LHCN-M2 (cell line): ENCODE measurements at regions not wholly inside any gene's neighbourhood (a gene's known extent, or its start where the extent isn't known, plus 50 kb on each side); places are given as distances from the start of the nearest gene placed in this dataset.

Experiments used
- DNase-seq: peaks from one replicate; pipeline ENCODE4 v3.0.0-alpha.2; 2012; ENCODE audit warnings: low read depth

DNA sequence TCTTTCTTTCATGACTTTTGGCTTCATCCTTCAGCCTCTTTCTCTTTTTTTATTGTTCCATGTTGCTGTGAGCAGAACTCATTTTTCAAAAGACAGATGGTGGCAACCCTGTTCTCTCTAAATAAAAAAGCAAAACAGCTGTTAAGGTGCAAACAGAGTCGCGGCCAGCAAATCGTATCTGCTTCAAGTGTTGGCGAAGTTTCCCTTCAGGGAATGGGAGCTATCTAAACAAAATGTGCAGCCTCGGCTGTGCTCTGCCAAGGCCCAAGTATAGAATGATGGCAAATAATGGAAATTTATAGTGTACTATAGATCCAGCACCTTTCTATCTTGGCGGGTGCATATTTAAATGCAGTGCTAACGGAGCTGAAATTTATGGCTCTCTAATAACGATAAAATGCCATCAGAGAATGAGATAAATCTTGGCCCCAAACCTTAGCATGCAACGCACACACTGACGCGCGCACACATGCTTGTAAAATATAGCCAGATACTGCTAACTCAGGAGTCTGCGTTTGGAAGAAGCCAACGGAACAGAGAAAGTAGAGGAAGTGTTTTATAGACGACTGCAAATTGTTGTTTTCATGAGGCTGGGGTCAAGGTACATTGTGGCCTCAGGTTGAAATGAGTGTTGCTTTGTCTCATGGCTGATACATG, 315.5 kb upstream of the RBFOX1 start:
- DNase-seq, result no peak

DNA sequence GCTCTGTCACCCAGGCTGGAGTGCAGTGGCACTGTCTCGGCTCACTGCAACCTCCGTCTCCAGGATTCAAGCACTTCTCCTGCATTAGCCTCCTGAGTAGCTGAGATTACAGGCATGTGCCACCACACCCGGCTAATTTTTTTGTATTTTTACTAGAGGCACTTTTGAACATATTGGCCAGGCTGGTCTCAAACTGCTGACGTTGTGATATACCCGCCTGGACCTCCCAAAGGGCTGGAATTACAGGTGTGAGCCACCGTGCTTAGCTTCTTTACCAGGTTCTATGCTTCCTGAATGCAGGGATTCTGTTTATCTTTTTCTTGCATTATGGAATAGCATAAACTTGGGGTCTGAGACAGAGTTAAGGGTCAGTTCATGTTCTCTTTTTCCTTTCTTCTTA, 317.9 kb upstream of the RBFOX1 start:
- DNase-seq, result no peak

DNA sequence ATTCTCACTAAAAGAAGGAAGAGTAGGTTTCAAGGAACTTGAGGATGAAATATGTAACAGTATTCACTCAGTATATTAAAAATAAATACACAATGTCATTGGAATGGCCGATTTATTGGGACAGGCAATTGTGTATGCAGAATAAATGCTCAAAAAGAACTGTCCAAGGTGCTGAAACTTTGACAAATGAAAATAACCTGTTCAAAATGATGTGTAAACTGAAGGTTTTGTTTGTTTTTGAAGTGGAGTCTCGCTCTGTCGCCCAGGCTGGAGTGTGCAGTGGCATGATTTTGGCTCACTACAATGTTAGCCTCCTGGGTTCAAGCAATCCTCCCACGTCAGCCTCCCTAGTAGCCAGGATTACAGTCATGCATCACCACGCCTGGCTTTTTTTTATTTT, 318.7 kb upstream of the RBFOX1 start:
- DNase-seq, result peak; percentile 0

DNA sequence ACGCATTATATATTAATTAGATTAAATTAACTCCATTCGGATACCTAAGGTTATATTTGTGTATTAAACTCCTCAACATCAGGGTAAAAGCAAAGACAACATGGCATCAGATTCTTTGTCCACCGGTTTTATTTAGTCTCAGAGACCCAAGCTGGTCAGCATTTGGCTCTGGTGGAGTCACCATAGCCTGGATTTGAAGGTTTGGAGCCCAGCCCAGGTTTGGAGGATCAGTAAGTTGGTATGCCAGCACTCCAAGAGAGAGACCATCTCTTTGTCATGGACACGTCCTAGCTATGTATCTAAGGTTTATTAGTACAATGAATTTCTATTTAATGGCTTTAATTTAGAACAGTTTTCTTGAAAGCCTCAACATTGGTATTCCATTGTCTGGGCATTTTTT, 328.4 kb upstream of the RBFOX1 start:
- DNase-seq, result no peak

DNA sequence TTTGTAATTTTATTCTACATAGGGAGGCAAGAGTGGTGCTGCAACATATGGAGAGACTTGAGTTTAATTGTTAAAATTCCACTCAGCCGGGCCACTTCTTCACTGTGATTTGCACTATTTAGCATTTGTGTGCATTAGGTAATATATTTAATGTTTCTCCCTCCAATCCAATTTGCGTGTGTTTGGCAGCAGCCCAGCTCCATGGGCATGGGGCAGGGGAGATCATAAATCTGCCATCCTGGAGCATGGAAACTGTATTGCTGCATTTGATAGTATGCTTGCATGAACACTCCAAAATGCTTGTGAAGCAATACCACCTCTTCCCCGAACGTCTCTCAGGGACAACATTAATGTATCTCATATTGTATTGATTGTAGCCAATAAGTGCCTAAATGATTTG, 339.1 kb upstream of the RBFOX1 start:
- DNase-seq, result no peak

DNA sequence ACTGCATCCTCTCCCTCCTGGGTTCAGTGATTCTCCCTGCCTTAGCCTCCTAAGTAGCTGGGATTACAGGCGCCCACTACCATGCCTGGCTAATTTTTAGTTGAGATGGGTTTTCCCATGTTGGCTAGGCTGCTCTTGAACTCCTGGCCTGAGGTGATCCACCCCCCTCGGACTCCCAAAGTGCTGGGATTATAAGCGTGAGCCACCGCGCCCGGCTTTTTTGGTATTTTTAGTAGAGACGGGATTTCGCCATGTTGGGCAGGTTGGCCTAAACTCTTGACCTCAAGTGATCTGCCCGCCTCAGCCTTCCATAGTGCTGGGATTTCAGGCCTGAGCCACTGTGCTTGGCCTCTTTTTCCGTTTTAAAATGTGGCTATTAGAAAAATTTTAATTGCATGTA, 343.8 kb upstream of the RBFOX1 start:
- DNase-seq, result no peak

DNA sequence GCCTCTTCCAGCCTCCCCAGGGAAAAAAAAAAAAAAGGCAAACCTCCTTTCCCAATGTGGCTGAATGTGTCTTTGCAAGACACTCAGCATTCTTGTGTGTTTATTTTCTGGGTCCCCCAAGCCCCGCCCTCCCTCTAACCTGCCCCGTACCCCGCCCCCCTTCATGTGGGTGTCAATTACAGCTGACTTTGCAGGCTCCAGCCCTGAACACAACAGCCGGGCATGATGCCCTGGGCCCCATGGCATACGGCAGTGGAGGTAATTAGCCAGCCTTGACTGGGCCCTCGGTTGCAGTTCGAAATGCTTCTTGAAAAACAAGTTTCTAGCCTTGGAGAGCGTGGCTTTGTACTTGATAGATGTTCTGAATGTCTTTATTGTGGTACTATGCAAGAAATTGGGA, 354.7 kb upstream of the RBFOX1 start:
- DNase-seq, result no peak

DNA sequence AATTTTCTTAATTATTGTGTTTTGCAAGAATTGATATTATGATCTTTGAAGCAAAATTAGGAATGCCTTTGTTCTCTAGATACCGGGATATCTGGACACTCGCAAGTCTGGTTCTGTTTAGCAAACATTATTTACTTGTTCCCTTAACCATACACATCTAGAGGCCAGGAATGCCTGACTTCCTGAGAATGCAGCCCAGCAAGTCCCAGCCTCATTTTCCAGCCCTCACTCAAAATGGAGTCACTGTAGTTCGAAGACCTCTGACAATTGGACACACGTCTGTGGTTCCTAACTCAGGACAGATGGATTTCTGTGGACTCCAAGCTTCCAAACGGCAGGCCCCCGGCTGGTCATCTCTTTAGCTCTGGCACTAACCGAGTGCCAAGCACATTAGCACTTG, 355.4 kb upstream of the RBFOX1 start:
- no peak for DNase-seq

DNA sequence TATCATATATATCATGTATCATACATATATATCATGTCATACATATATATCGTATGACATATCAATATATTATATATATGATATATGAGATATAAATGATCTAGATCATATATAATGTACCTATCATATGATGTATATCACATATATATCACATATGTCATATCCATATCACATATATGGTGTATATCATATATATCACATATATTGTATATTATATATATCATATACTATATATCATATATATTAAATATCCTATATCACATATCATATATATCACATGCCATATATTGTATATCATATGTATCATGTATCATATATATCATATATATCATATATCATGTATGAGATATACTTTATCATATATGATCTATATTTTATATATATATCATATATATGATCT, 355.9 kb upstream of the RBFOX1 start:
- DNase-seq, result no peak

DNA sequence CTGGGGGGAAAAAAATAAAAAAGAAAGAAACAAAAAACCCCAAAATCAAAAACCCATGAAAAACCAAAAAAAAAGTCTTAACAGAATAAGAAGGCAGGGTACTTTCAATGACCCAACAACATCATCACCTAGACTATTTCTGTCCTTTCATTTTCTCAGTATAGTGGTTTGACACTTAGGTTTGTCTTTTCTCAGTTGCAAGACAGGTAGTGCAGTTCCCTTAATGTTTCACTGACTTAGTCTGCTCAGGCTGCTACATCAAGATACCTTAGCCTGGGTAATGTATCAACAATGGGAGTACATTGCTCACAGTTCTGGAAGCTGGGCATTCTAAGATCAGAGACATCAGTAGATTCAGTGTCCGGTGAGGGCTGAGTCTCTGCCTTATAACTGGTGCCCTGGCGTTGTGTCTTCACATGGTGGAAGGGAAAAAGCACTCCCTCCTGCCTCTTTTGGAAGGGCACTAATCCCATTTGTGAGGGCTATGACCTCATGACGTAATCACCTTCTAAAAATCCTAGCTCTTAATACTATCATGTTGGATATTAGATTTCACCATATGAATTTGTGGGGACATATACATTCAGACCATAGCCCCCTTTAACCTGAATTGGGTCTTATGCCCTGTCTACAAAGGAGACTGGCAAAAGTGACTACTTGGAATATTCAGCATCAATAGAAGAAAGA, 362.3 kb upstream of the RBFOX1 start:
- DNase-seq, result no peak

DNA sequence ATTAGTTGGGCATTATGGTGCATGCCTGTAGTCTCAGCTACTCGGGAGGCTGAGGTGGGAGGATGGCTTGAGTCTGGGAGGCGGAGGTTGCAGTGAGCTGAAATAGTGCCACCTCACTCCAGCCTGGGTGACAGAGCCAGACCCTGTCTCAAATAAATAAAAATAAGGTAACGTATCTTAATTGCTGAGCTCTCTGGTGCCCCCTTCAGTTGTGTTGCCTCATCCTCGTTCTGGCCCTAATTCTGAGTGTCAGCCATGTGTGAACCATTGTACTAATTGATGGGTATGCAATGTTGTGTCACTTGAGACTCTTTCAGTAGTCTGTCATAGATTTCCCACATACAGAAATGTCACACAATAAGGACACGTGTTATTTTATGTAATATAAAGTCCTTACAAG, 363.1 kb upstream of the RBFOX1 start:
- no peak for DNase-seq

DNA sequence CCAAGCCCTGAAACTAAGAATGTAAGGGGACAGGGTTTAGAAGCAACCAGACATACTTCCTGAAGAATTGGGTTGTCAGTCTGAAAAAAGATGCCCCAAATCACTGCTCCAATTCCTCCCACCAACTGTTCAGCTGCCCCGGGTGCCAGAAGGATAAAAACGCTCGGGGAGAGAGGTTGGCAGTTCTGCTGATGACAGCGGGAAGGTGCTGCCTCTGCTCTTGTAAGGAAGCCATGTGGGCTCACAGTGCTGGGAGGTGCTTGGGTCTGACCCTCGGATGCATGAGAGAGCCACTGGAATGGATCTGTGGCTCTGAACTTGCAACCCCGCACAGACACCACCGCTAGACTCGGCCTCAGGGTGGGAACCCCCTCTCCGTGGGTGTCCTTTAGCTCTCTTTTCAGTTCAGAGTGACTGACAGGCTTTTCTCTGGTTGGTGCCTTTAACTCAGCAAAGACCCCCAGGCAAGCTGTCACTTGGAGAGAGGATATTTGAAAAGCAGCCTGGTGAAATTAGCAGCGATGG, 364.8 kb upstream of the RBFOX1 start:
- DNase-seq, result no peak

DNA sequence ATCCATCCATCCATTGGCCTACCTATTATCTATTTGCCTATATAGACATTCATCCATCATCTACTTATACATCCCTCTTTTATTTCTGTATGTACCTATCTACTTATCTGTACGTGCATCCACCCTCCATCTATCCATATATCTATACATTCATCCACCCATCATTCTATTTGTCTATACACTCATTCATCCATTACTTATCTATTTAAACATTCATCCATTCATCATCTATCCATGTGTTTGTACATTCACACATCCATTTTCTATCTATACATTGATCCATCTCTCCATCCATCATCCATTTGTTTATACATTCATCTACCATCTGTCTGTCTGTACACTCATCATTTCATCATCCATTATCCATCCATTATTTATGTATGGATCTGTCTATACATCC, 365.7 kb upstream of the RBFOX1 start:
- DNase-seq, result no peak

DNA sequence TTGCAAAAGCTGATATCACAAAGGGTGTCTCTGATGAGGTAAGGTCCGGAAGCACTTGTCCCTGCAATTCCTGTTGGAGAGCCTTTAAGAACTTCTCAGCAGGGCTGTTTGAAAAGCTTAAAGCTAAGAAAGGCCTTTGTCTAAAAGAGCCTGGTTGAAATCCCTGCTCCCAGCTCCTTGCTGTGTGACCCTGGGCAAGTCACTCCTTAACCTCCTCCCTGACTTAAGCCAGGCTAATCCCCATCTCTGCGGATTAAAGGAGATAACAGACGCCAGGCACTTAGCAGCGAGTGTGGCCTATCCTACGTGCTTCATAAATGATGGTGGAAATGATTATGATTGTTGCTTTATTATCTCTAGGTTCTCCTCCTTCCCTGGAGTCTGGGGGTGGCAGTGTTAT, 368.0 kb upstream of the RBFOX1 start:
- DNase-seq, result no peak

DNA sequence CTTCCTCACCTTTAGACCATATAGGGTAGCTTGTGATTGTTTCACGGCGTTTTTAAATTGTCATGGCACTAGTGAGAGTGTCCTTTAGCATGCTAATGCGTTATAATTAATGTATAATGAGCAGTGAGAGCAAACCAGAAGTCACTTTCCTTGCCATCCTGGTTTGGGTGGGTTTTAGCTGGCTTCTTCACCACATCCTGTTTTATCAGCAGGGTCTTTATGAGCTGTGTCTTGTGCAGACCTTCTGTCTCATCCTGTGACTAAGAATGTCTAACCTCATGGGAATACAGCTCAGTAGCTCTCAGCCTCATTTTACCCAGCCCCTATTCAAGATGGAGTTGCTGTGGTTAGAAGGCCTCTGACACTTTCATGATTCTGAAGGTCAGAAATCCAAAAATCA, 370.9 kb upstream of the RBFOX1 start:
- no peak for DNase-seq

DNA sequence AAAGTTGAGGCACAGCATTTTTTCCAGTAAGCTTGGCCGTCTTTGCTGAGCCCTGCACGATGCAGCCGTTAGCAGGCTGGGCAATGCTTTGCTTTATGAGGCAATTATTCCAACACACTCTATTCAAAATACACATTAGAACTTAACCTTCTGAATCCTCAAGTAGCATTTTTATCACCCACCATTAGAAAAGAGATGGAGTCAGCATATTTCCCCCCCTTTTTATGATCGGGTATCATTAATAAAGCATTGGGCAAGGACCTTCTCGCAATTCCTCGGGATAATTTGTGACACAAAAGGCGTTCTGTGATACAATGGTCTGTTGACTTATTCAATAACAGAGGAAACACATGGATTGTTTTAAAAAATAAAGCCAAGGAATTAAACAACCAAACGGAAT, 374.5 kb upstream of the RBFOX1 start:
- DNase-seq, result no peak

DNA sequence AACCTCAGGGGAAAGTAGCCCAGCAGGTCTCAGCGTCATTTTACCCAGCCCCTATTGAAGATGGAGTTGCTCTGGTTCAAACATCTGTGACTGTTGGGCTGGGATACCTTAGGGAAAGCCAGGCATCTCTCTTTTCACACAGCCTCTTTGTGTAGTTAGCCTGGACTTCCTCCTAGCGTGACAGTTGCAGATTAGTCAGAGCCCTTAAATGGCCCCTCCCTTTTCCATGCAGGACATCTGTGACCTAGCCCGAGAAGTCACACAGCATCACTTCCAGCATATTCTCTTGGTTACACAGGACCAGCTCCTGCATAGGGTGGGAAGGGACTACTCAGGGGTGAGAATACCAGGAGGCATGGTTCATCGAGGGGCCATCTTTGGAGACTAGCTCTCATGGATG, 375.0 kb upstream of the RBFOX1 start:
- no peak for DNase-seq

DNA sequence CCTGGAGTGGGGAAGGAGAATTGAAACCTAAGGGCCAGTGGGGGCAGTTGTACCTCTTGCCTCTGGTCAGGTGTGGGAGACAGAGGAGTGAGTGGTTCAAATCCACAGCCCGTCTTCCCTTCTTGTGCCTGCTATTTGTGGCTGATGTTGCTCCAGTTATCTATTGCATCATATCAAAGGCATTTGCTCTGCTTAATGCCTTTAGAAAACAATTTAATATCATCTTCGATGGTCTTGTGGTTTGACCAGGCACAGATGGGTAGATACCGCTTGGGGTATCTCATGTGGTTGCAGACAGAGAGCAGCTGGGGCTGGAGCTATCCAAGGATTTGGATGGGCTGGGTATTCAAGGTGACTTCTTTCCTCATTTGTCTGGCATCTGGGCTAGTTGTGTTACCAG, 376.1 kb upstream of the RBFOX1 start:
- no peak for DNase-seq

DNA sequence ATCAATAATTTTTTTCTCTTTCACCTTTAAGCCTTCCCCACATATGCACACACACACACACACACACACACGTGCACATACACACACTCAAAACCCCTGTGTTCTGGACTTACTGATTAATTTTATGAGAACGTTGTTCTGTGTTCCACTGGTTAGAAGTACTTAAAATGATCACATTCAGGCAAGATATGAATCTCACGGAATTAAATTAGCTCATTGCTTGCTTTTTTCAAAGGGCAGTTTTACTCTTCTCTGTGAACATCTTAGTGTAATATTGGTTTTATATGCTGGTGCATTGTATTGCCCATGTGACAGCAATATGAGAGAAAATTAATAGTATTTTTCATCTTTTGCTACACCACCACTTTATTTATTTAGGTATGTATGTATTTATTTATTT, 377.3 kb upstream of the RBFOX1 start:
- DNase-seq, result no peak

DNA sequence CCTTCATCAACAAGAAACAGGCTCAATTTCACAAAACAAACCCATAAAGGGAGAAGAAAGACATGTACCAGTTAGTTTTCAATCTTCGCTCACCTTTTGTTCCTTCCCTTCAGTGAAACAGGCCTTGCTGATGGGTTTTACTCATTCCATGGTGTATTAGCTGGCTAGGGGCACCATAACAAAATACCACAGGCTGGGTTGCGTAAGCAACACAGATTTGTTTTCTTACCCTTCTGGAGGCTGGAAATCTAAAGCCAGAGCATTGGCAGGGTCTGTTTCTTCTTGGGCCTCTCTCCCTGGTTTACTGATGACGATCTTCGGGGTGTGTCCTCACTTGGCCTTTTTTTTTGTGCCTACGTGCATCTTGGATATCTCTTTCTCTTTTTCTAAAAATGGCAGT, 383.4 kb upstream of the RBFOX1 start:
- DNase-seq, result no peak

DNA sequence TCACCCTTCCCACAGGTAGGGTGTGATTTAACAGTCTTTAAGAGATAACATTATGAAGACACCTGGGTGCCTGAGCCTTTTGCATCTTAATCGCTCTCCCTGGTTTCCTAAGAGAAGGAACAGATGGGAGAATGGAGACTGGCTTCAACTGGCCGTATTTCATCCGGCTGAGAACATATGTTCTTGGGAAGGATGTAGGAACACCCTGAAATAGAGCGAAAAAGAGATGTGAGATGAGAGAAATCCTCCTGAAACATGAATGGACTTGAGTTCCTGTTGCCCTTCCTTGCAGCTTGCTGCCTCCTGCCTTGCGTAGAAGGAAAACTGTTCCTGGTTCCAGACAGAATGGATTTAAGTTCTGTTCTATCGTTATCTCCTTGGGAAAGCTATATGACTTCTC, 385.4 kb upstream of the RBFOX1 start:
- no peak for DNase-seq

DNA sequence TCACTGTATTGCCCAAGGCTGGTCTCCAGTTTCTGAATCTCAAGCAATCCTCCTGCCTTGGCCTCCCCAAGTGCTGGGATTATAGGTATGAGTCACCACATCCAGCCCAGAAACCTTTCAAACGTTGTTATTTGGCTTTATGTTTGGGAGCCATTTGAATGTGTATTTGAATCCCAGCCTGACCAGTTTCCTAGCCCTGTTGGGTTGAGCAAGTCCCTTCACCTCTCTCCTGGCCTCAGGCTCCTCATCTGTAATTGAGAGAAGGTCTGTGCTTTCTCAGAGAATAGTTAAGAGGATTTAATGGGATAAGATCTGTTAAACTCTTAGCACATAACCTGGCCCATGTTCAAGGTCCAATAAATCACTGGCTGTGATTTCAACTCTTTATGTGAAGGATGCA, 385.8 kb upstream of the RBFOX1 start:
- no peak for DNase-seq

DNA sequence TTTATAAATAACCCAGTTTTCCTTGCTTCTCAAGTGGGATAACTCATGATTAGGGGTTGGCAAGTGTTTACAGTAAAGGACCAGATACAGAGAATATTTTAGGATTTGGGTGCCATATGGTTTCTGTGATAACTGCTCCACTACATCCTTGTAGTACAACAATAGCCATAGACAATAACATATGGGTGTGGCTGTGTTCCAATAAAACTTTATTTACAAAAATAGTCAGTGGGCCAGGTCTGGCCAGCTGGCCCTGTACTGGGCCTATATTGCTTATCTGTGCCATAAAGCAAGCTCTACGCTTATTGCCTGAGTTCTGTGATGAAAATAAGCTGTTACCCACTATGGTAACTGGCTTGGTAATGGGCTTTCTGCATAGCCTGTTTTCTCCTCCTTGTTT, 386.5 kb upstream of the RBFOX1 start:
- no peak for DNase-seq

DNA sequence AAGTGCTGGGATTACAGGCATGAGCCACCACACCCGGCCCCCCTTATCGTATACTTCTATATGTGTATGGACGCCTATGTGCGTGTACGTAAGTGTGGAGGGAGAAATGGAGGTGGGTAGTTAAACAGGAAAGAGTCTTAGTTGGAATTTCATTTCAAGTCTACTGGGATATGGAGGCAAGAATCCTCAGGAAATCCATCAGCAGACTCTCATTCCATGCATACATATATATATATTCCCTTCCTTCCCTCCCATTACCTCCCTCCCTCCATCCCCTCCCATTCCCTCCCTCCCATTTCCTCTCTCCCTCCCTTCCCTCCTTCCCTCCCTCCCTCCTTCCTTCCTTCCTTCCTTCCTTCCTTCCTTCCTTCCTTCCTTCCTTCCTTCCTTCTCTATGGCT, 391.7 kb upstream of the RBFOX1 start:
- no peak for DNase-seq
